ENCODE measurements at regions not wholly inside any gene's neighbourhood (a gene's known extent, or its start where the extent isn't known, plus 50 kb on each side); places are given as distances from the start of the nearest gene placed in this dataset.
A peak's percentile ranks its signal among the peaks of the same experiment; 100 is the strongest.

GRCh38 chr17:77491921-77492445 lies 351.2 kb downstream of the SEC14L1 start:
- TF ChIP-seq EP300 (IDR thresholded peaks at IDR 0.05; ENCODE audit: low read depth) (no peak), CTCF (IDR thresholded peaks at IDR 0.05) (no peak), POLR2AphosphoS5 (IDR thresholded peaks at IDR 0.05) (no peak), POLR2A (IDR thresholded peaks at IDR 0.05) (no peak)
- H3K27ac ChIP-seq, result peak overlapping the region in 1 of 4 donors; percentile 81

GRCh38 chr17:77492446-77493237 lies 351.9 kb downstream of the SEC14L1 start:
- Histone ChIP-seq H3K27me3 (no peaks in the 10 kb centered on the region), H3K4me3 (no peak overlapping the region), H3K27ac (peak overlapping the region in 2 of 4 donors; percentile 12 to 81), H3K36me3 (peaks cover 0 to 33% (median 8%) of the 10 kb centered on the region in 4 donors), H3K9me3 (no peaks in the 10 kb centered on the region), H3K4me1 (peaks cover 0 to 23% (median 21%) of the 10 kb centered on the region in 4 donors)
- 84% methylated on average over 19 of the region's 23 CpGs; no CpG with 5 or more reads in 1 of the 2 donors for WGBS, 2 donors (ENCODE audit: low coverage in 1 of 2)
- peak; percentile 8 for DNase-seq
- intact Hi-C loops (cut with DNase I; ENCODE audit: low total_unique reads) (no loop called here), in situ Hi-C loops (cut with MboI; ENCODE audit: low pct_ligation_motif_present in 1 of 4, low pct_unique_long_range_greater_than_20kb in 1 of 4, low sequenced_read_pairs in 3 of 4) (loop anchor here (5.0 to 25.0 kb wide), 6 partner anchors 50 to 160 kb away; no protein-coding TSS in a partner anchor)
- no peak for TF ChIP-seq EP300 (IDR thresholded peaks at IDR 0.05; ENCODE audit: low read depth)
- no peak for TF ChIP-seq POLR2AphosphoS5 (IDR thresholded peaks at IDR 0.05)
- no peak for TF ChIP-seq CTCF (IDR thresholded peaks at IDR 0.05)
- no peak for TF ChIP-seq POLR2A (IDR thresholded peaks at IDR 0.05)

More at GRCh38 chr17:77491921-77492445, 351.2 kb downstream of the SEC14L1 start:
- in situ Hi-C loops (cut with MboI; ENCODE audit: low pct_ligation_motif_present in 1 of 4, low pct_unique_long_range_greater_than_20kb in 1 of 4, low sequenced_read_pairs in 3 of 4), result loop anchor here (5.0 to 25.0 kb wide), 6 partner anchors 50 to 160 kb away; no protein-coding TSS in a partner anchor
- Histone ChIP-seq H3K4me1 (peaks cover 0 to 23% (median 21%) of the 10 kb centered on the region in 4 donors), H3K36me3 (peaks cover 0 to 33% (median 8%) of the 10 kb centered on the region in 4 donors), H3K4me3 (no peak overlapping the region), H3K27me3 (no peaks in the 10 kb centered on the region), H3K9me3 (no peaks in the 10 kb centered on the region)
- DNase-seq, result peak; percentile 70
- intact Hi-C loops (cut with DNase I; ENCODE audit: low total_unique reads), result no loop called here
- 65% methylated on average over 15 of the region's 16 CpGs; no CpG with 5 or more reads in 1 of the 2 donors for WGBS, 2 donors (ENCODE audit: low coverage in 1 of 2)

- WGBS, 2 donors (ENCODE audit: low coverage in 1 of 2), result 67 to 82% methylated on average over 2 to 11 of the region's 11 CpGs
- in situ Hi-C loops (cut with MboI; ENCODE audit: low pct_ligation_motif_present in 1 of 4, low pct_unique_long_range_greater_than_20kb in 1 of 4, low sequenced_read_pairs in 3 of 4) (loop anchor here (5.0 to 25.0 kb wide), 6 partner anchors 51 to 161 kb away; no protein-coding TSS in a partner anchor), intact Hi-C loops (cut with DNase I; ENCODE audit: low total_unique reads) (no loop called here)
- DNase-seq, result peak; percentile 7
- H3K36me3 ChIP-seq, result peaks cover 0 to 33% (median 8%) of the 10 kb centered on the region in 4 donors
- H3K27ac ChIP-seq, result peak overlapping the region in 2 of 4 donors; percentile 12 to 81
- peaks cover 0 to 23% (median 21%) of the 10 kb centered on the region in 4 donors for H3K4me1 ChIP-seq
- no peaks in the 10 kb centered on the region for H3K27me3 ChIP-seq
- H3K9me3 ChIP-seq, result no peaks in the 10 kb centered on the region
- no peak overlapping the region for H3K4me3 ChIP-seq
- TF ChIP-seq POLR2A (IDR thresholded peaks at IDR 0.05), result no peak
- TF ChIP-seq CTCF (IDR thresholded peaks at IDR 0.05), result no peak
- no peak for TF ChIP-seq EP300 (IDR thresholded peaks at IDR 0.05; ENCODE audit: low read depth)
- TF ChIP-seq POLR2AphosphoS5 (IDR thresholded peaks at IDR 0.05), result no peak
Measured at GRCh38 chr17:77493238-77493820, 352.6 kb downstream of the SEC14L1 start.

Measured in transverse colon (tissue), 4 donors.